PC-3 (cell line): ENCODE measurements at regions not wholly inside any gene's neighbourhood (a gene's known extent, or its start where the extent isn't known, plus 50 kb on each side); places are given as distances from the start of the nearest gene placed in this dataset.

ENCODE experiments used
- ATAC-seq: fragments of 200-7000 bp; cut with Tn5 transposase; 2 replicates; pipeline ENCODE4 v1.9.1; 2020; ENCODE audit warnings: mild to moderate bottlenecking, moderate library complexity
- BruUV-seq: library from RNA; stranded (reverse); fragments of 400-500 nt; replicated peaks from 2 replicates; lab custom pipeline; 2021; lab: Mats Ljungman, UMichigan
- CTCF ChIA-PET: fragments of 300-600 bp; sonication (Branson Sonifier 250); formaldehyde crosslinking; loops from one replicate; lab custom pipeline; 2022; ENCODE audit warnings: antibody characterized with exemption; lab: Charles Lee
- POLR2A ChIA-PET: fragments of 300-600 bp; sonication (Branson Sonifier 250); formaldehyde crosslinking; loops from one replicate; lab custom pipeline; 2022; ENCODE audit warnings: antibody characterized with exemption; ENCODE audit not compliant: unreplicated experiment; lab: Charles Lee
- DNase-seq: peaks from one replicate; pipeline ENCODE4 v3.0.0-alpha.2; 2015
- H2AFZ ChIP-seq: fragments of 300-600 bp; sonication (generic); 2 replicates; pipeline ENCODE4 v1.6.0; 2016; ENCODE audit warnings: antibody characterized with exemption, low read length
- H3F3A ChIP-seq: fragments of 300-600 bp; sonication (generic); one replicate; pipeline ENCODE4 v1.6.0; 2017; ENCODE audit warnings: antibody characterized with exemption, low read length, control low read depth, mild to moderate bottlenecking; ENCODE audit not compliant: unreplicated experiment
- H3K27ac ChIP-seq: fragments of 300-600 bp; sonication (generic); 2 replicates; pipeline ENCODE4 v1.5.1; 2016; ENCODE audit warnings: mild to moderate bottlenecking, low read length
- H3K27me3 ChIP-seq: fragments of 300-600 bp; sonication (generic); 2 replicates; pipeline ENCODE4 v1.6.1; 2016; ENCODE audit warnings: low read length, mixed read lengths
- H3K36me3 ChIP-seq: fragments of 300-600 bp; sonication (generic); 2 replicates; pipeline ENCODE4 v1.6.1; 2016; ENCODE audit warnings: low read depth, mixed run types, low read length, mixed read lengths
- H3K4me1 ChIP-seq: fragments of 300-600 bp; sonication (generic); 2 replicates; pipeline ENCODE4 v1.5.1; 2016; ENCODE audit warnings: low read length; ENCODE audit not compliant: insufficient read depth
- H3K4me2 ChIP-seq: fragments of 300-600 bp; sonication (generic); 2 replicates; pipeline ENCODE4 v1.6.0; 2016; ENCODE audit warnings: low read length
- H3K4me3 ChIP-seq: fragments of 300-600 bp; sonication (generic); 2 replicates; pipeline ENCODE4 v1.5.1; 2016; ENCODE audit warnings: mild to moderate bottlenecking, low read length, mixed read lengths
- H3K79me2 ChIP-seq: fragments of 300-600 bp; sonication (generic); 2 replicates; pipeline ENCODE4 v1.6.1; 2017; ENCODE audit warnings: low read length, mixed read lengths
- H3K9ac ChIP-seq: fragments of 300-600 bp; sonication (generic); 2 replicates; pipeline ENCODE4 v1.6.0; 2016; ENCODE audit warnings: mild to moderate bottlenecking, low read length
- H3K9me2 ChIP-seq: fragments of 300-600 bp; sonication (generic); replicated peaks from 2 replicates; pipeline ENCODE4 v1.6.1; 2016; ENCODE audit warnings: mixed run types, low read length, mixed read lengths
- H3K9me3 ChIP-seq: fragments of 300-600 bp; sonication (generic); 2 replicates; pipeline ENCODE4 v1.6.1; 2016; ENCODE audit warnings: low read length, mixed read lengths
- H4K20me1 ChIP-seq: fragments of 300-600 bp; sonication (generic); 2 replicates; pipeline ENCODE4 v1.6.1; 2016; ENCODE audit warnings: low read length, mixed read lengths
- CTCF ChIP-seq: fragments of 300-600 bp; sonication (generic); conservative IDR thresholded peaks from 2 replicates; pipeline ENCODE4 v1.5.1; 2017; ENCODE audit warnings: antibody characterized with exemption, low read depth, mild to moderate bottlenecking, low read length
- EZH2 ChIP-seq: fragments of 300-600 bp; sonication (generic); IDR thresholded peaks from one replicate; pipeline ENCODE4 v1.6.1; 2017; ENCODE audit warnings: antibody characterized with exemption, mild to moderate bottlenecking, low read length; ENCODE audit not compliant: unreplicated experiment
- EZH2phosphoT487 ChIP-seq: fragments of 300-600 bp; sonication (generic); IDR thresholded peaks from 2 replicates; pipeline ENCODE4 v1.6.1; 2018; ENCODE audit warnings: mild to moderate bottlenecking, antibody characterized with exemption, low read length, borderline replicate concordance
- intact Hi-C: fragments of 100-400 bp; cut with micrococcal nuclease; formaldehyde crosslinking; loops from 2 replicates; pipeline ENCODE4 v1.9.0; 2023

- ATAC-seq (no peak), DNase-seq (no peak)
- no peak overlapping the region for H3K27ac ChIP-seq
- H3K79me2 ChIP-seq = no peaks in the 10 kb centered on the region
- no peak overlapping the region for H3K4me3 ChIP-seq
- no peak overlapping the region for H2AFZ ChIP-seq
- no peak overlapping the region for H3K4me2 ChIP-seq
- no peaks in the 10 kb centered on the region for H3K36me3 ChIP-seq
- H4K20me1 ChIP-seq = no peaks in the 10 kb centered on the region
- TF ChIP-seq EZH2 (no peak), EZH2phosphoT487 (no peak), CTCF (no peak)
- H3K9me3 ChIP-seq = no peaks in the 10 kb centered on the region
- H3F3A ChIP-seq = no peaks in the 10 kb centered on the region
- H3K27me3 ChIP-seq = no peaks in the 10 kb centered on the region
- H3K9ac ChIP-seq = no peak overlapping the region
- no peaks in the 10 kb centered on the region for H3K9me2 ChIP-seq
- peaks cover 10% of the 10 kb centered on the region; the same call in 1 of the 2 replicates for H3K4me1 ChIP-seq
- intact Hi-C loops = no loop called here
- CTCF ChIA-PET = no interaction called here
- POLR2A ChIA-PET = no interaction called here
- BruUV-seq = no TSS peak
These were observed 1061.9 kb upstream of the CDH18 start for GRCh38 chr5:21049901-21050300.

- Histone ChIP-seq H2AFZ (no peak overlapping the region), H3K4me3 (no peak overlapping the region), H3K9ac (no peak overlapping the region), H3K79me2 (no peaks in the 10 kb centered on the region), H4K20me1 (no peaks in the 10 kb centered on the region), H3K4me2 (no peak overlapping the region), H3K9me2 (no peaks in the 10 kb centered on the region), H3K27ac (no peak overlapping the region), H3K9me3 (no peaks in the 10 kb centered on the region), H3F3A (no peaks in the 10 kb centered on the region), H3K27me3 (no peaks in the 10 kb centered on the region), H3K4me1 (no peaks in the 10 kb centered on the region), H3K36me3 (no peaks in the 10 kb centered on the region)
- TF ChIP-seq EZH2phosphoT487 = no peak
- CTCF ChIA-PET = no interaction called here
- no TSS peak for BruUV-seq
- POLR2A ChIA-PET = no interaction called here
- DNase-seq (no peak), ATAC-seq (no peak)
- intact Hi-C loops = no loop called here
These were observed 1043.0 kb upstream of the CDH18 start for GRCh38 chr5:21030981-21031380.

GRCh38 chr5:21024966-21025365 lies 1037.0 kb upstream of the CDH18 start:
- Histone ChIP-seq H3K9me3 (no peaks in the 10 kb centered on the region), H3K36me3 (no peaks in the 10 kb centered on the region), H3K27me3 (no peaks in the 10 kb centered on the region), H3K9ac (no peak overlapping the region), H3K9me2 (no peaks in the 10 kb centered on the region), H2AFZ (no peak overlapping the region), H3F3A (no peaks in the 10 kb centered on the region), H4K20me1 (no peaks in the 10 kb centered on the region), H3K4me3 (no peak overlapping the region), H3K4me1 (no peaks in the 10 kb centered on the region), H3K4me2 (no peak overlapping the region), H3K79me2 (no peaks in the 10 kb centered on the region), H3K27ac (no peak overlapping the region)
- ChIA-PET POLR2A (no interaction called here), CTCF (no interaction called here)
- no peak for TF ChIP-seq CTCF
- TF ChIP-seq EZH2phosphoT487 = no peak
- no peak for TF ChIP-seq EZH2
- BruUV-seq = no TSS peak
- no peak for ATAC-seq
- no peak for DNase-seq
- intact Hi-C loops = no loop called here
